ENCODE measurements at regions not wholly inside any gene's neighbourhood (a gene's known extent, or its start where the extent isn't known, plus 50 kb on each side); places are given as distances from the start of the nearest gene placed in this dataset.
"Not testable (repeated sequence)": the region's sequence is repeated elsewhere in the genome, so short reads cannot be mapped to it uniquely, and the experiment has no call there.

GRCh38 chr1:96912248-96912647, 190.7 kb downstream of the PTBP2 start:
- FAIRE-seq = no peak
- WGBS, 3 donors = 86 to 88% (median 87%) methylated on average over 5 of the region's 5 CpGs
- Histone ChIP-seq H3K27ac (ENCODE audit: low read depth in 1 of 3, low read length in 2 of 3) (no peak overlapping the region), H3K27me3 (ENCODE audit: control insufficient read depth in 3 of 3, insufficient read depth in 3 of 3, low read length in 3 of 3) (no peaks in the 10 kb centered on the region), H3K4me1 (ENCODE audit: control insufficient read depth in 3 of 3, insufficient read depth in 2 of 3, low read depth in 1 of 3, low read length in 2 of 3) (no peaks in the 10 kb centered on the region), H3K9me3 (ENCODE audit: control insufficient read depth in 2 of 2, insufficient read depth in 1 of 2, low read depth in 1 of 2, low read length in 1 of 2) (no peaks in the 10 kb centered on the region), H3K4me3 (ENCODE audit: low read depth in 1 of 3, low read length in 3 of 3) (no peak overlapping the region), H3K36me3 (ENCODE audit: control insufficient read depth in 3 of 3, insufficient read depth in 2 of 3, low read depth in 1 of 3, low read length in 3 of 3) (no peaks in the 10 kb centered on the region)
- no peak for DNase-seq

- not testable (repeated sequence) for H3K4me1 ChIP-seq (ENCODE audit: control insufficient read depth in 3 of 3, insufficient read depth in 2 of 3, low read depth in 1 of 3, low read length in 2 of 3); H3K4me3 ChIP-seq (ENCODE audit: low read depth in 1 of 3, low read length in 3 of 3); H3K9me3 ChIP-seq (ENCODE audit: control insufficient read depth in 2 of 2, insufficient read depth in 1 of 2, low read depth in 1 of 2, low read length in 1 of 2); H3K36me3 ChIP-seq (ENCODE audit: control insufficient read depth in 3 of 3, insufficient read depth in 2 of 3, low read depth in 1 of 3, low read length in 3 of 3); FAIRE-seq; H3K27ac ChIP-seq (ENCODE audit: low read depth in 1 of 3, low read length in 2 of 3); DNase-seq; H3K27me3 ChIP-seq (ENCODE audit: control insufficient read depth in 3 of 3, insufficient read depth in 3 of 3, low read length in 3 of 3)
- 74 to 81% (median 76%) methylated on average over 3 of the region's 3 CpGs for WGBS, 3 donors
These were observed 194.1 kb downstream of the PTBP2 start for GRCh38 chr1:96915701-96916100.

- Histone ChIP-seq H3K27ac (ENCODE audit: low read depth in 1 of 3, low read length in 2 of 3) (no peak overlapping the region), H3K4me3 (ENCODE audit: low read depth in 1 of 3, low read length in 3 of 3) (no peak overlapping the region), H3K27me3 (ENCODE audit: control insufficient read depth in 3 of 3, insufficient read depth in 3 of 3, low read length in 3 of 3) (peaks cover 0 to 2% (median 0%) of the 10 kb centered on the region in 3 donors), H3K36me3 (ENCODE audit: control insufficient read depth in 3 of 3, insufficient read depth in 2 of 3, low read depth in 1 of 3, low read length in 3 of 3) (no peaks in the 10 kb centered on the region), H3K4me1 (ENCODE audit: control insufficient read depth in 3 of 3, insufficient read depth in 2 of 3, low read depth in 1 of 3, low read length in 2 of 3) (no peaks in the 10 kb centered on the region), H3K9me3 (ENCODE audit: control insufficient read depth in 2 of 2, insufficient read depth in 1 of 2, low read depth in 1 of 2, low read length in 1 of 2) (no peaks in the 10 kb centered on the region)
- no peak for DNase-seq
- FAIRE-seq = no peak
- WGBS, 3 donors = 76 to 98% (median 93%) methylated on average over 1 of the region's 1 CpG
These were observed 196.8 kb downstream of the PTBP2 start for GRCh38 chr1:96918406-96918805.

- H3K4me3 ChIP-seq (ENCODE audit: low read depth in 1 of 3, low read length in 3 of 3) = no peak overlapping the region
- WGBS, 3 donors = 94 to 100% (median 100%) methylated on average over 1 of the region's 1 CpG
- peaks cover 0 to 2% of the 10 kb centered on the region in 2 donors for H3K9me3 ChIP-seq (ENCODE audit: control insufficient read depth in 2 of 2, insufficient read depth in 1 of 2, low read depth in 1 of 2, low read length in 1 of 2)
- no peaks in the 10 kb centered on the region for H3K36me3 ChIP-seq (ENCODE audit: control insufficient read depth in 3 of 3, insufficient read depth in 2 of 3, low read depth in 1 of 3, low read length in 3 of 3)
- H3K4me1 ChIP-seq (ENCODE audit: control insufficient read depth in 3 of 3, insufficient read depth in 2 of 3, low read depth in 1 of 3, low read length in 2 of 3) = no peaks in the 10 kb centered on the region
- DNase-seq (no peak), FAIRE-seq (no peak)
- peaks cover 0 to 2% (median 0%) of the 10 kb centered on the region in 3 donors for H3K27me3 ChIP-seq (ENCODE audit: control insufficient read depth in 3 of 3, insufficient read depth in 3 of 3, low read length in 3 of 3)
- no peak overlapping the region for H3K27ac ChIP-seq (ENCODE audit: low read depth in 1 of 3, low read length in 2 of 3)
These were observed 200.6 kb downstream of the PTBP2 start for GRCh38 chr1:96922181-96922580.

- Histone ChIP-seq H3K4me3 (ENCODE audit: low read depth in 1 of 3, low read length in 3 of 3) (no peak overlapping the region), H3K4me1 (ENCODE audit: control insufficient read depth in 3 of 3, insufficient read depth in 2 of 3, low read depth in 1 of 3, low read length in 2 of 3) (no peaks in the 10 kb centered on the region), H3K9me3 (ENCODE audit: control insufficient read depth in 2 of 2, insufficient read depth in 1 of 2, low read depth in 1 of 2, low read length in 1 of 2) (peaks cover 0 to 5% of the 10 kb centered on the region in 2 donors), H3K36me3 (ENCODE audit: control insufficient read depth in 3 of 3, insufficient read depth in 2 of 3, low read depth in 1 of 3, low read length in 3 of 3) (no peaks in the 10 kb centered on the region), H3K27ac (ENCODE audit: low read depth in 1 of 3, low read length in 2 of 3) (no peak overlapping the region), H3K27me3 (ENCODE audit: control insufficient read depth in 3 of 3, insufficient read depth in 3 of 3, low read length in 3 of 3) (peaks cover 0 to 2% (median 0%) of the 10 kb centered on the region in 3 donors)
- DNase-seq = no peak
- WGBS, 3 donors = 10 to 55% (median 33%) methylated on average over 1 of the region's 1 CpG
- FAIRE-seq = no peak
These were observed 202.2 kb downstream of the PTBP2 start for GRCh38 chr1:96923753-96924152.

GRCh38 chr1:96926176-96926575, 204.6 kb downstream of the PTBP2 start:
- FAIRE-seq (no peak), DNase-seq (no peak)
- Histone ChIP-seq H3K4me1 (ENCODE audit: control insufficient read depth in 3 of 3, insufficient read depth in 2 of 3, low read depth in 1 of 3, low read length in 2 of 3) (no peaks in the 10 kb centered on the region), H3K9me3 (ENCODE audit: control insufficient read depth in 2 of 2, insufficient read depth in 1 of 2, low read depth in 1 of 2, low read length in 1 of 2) (peaks cover 0 to 5% of the 10 kb centered on the region in 2 donors), H3K27ac (ENCODE audit: low read depth in 1 of 3, low read length in 2 of 3) (no peak overlapping the region), H3K36me3 (ENCODE audit: control insufficient read depth in 3 of 3, insufficient read depth in 2 of 3, low read depth in 1 of 3, low read length in 3 of 3) (no peaks in the 10 kb centered on the region), H3K4me3 (ENCODE audit: low read depth in 1 of 3, low read length in 3 of 3) (no peak overlapping the region), H3K27me3 (ENCODE audit: control insufficient read depth in 3 of 3, insufficient read depth in 3 of 3, low read length in 3 of 3) (no peaks in the 10 kb centered on the region)

- H3K9me3 ChIP-seq (ENCODE audit: control insufficient read depth in 2 of 2, insufficient read depth in 1 of 2, low read depth in 1 of 2, low read length in 1 of 2) = peaks cover 0 to 5% of the 10 kb centered on the region in 2 donors
- DNase-seq = no peak
These were observed 205.5 kb downstream of the PTBP2 start for GRCh38 chr1:96927125-96927524.

GRCh38 chr1:96931136-96931535, 209.6 kb downstream of the PTBP2 start:
- Histone ChIP-seq H3K9me3 (ENCODE audit: control insufficient read depth in 2 of 2, insufficient read depth in 1 of 2, low read depth in 1 of 2, low read length in 1 of 2) (peaks cover 0 to 3% of the 10 kb centered on the region in 2 donors), H3K4me3 (ENCODE audit: low read depth in 1 of 3, low read length in 3 of 3) (no peak overlapping the region), H3K27me3 (ENCODE audit: control insufficient read depth in 3 of 3, insufficient read depth in 3 of 3, low read length in 3 of 3) (no peaks in the 10 kb centered on the region), H3K36me3 (ENCODE audit: control insufficient read depth in 3 of 3, insufficient read depth in 2 of 3, low read depth in 1 of 3, low read length in 3 of 3) (no peaks in the 10 kb centered on the region), H3K4me1 (ENCODE audit: control insufficient read depth in 3 of 3, insufficient read depth in 2 of 3, low read depth in 1 of 3, low read length in 2 of 3) (no peaks in the 10 kb centered on the region), H3K27ac (ENCODE audit: low read depth in 1 of 3, low read length in 2 of 3) (no peak overlapping the region)
- FAIRE-seq (no peak), DNase-seq (no peak)

More at GRCh38 chr1:96927125-96927524, 205.5 kb downstream of the PTBP2 start:
- 83 to 87% (median 83%) methylated on average over 3 of the region's 3 CpGs for WGBS, 3 donors
- H3K36me3 ChIP-seq (ENCODE audit: control insufficient read depth in 3 of 3, insufficient read depth in 2 of 3, low read depth in 1 of 3, low read length in 3 of 3) = no peaks in the 10 kb centered on the region
- no peak for FAIRE-seq
- no peaks in the 10 kb centered on the region for H3K4me1 ChIP-seq (ENCODE audit: control insufficient read depth in 3 of 3, insufficient read depth in 2 of 3, low read depth in 1 of 3, low read length in 2 of 3)
- H3K4me3 ChIP-seq (ENCODE audit: low read depth in 1 of 3, low read length in 3 of 3) = no peak overlapping the region
- no peak overlapping the region for H3K27ac ChIP-seq (ENCODE audit: low read depth in 1 of 3, low read length in 2 of 3)
- no peaks in the 10 kb centered on the region for H3K27me3 ChIP-seq (ENCODE audit: control insufficient read depth in 3 of 3, insufficient read depth in 3 of 3, low read length in 3 of 3)

- DNase-seq = peak in 1 of 2 donors; percentile 31
- Histone ChIP-seq H3K27me3 (ENCODE audit: control insufficient read depth in 3 of 3, insufficient read depth in 3 of 3, low read length in 3 of 3) (no peaks in the 10 kb centered on the region), H3K9me3 (ENCODE audit: control insufficient read depth in 2 of 2, insufficient read depth in 1 of 2, low read depth in 1 of 2, low read length in 1 of 2) (no peaks in the 10 kb centered on the region), H3K27ac (ENCODE audit: low read depth in 1 of 3, low read length in 2 of 3) (no peak overlapping the region), H3K36me3 (ENCODE audit: control insufficient read depth in 3 of 3, insufficient read depth in 2 of 3, low read depth in 1 of 3, low read length in 3 of 3) (no peaks in the 10 kb centered on the region), H3K4me3 (ENCODE audit: low read depth in 1 of 3, low read length in 3 of 3) (no peak overlapping the region), H3K4me1 (ENCODE audit: control insufficient read depth in 3 of 3, insufficient read depth in 2 of 3, low read depth in 1 of 3, low read length in 2 of 3) (no peaks in the 10 kb centered on the region)
- no peak for FAIRE-seq
- 5 to 33% (median 20%) methylated on average over 3 of the region's 3 CpGs for whole genome bisulfite sequencing, 3 donors
These were observed 212.7 kb downstream of the PTBP2 start for GRCh38 chr1:96934282-96934681.

Measured in small intestine (tissue), 7 donors.